Trophoblast cell (in vitro differentiated cells and primary cell): ENCODE measurements at regions not wholly inside any gene's neighbourhood (a gene's known extent, or its start where the extent isn't known, plus 50 kb on each side); places are given as distances from the start of the nearest gene placed in this dataset.

ENCODE experiments used
- DNase-seq, 2 donors: peaks; one replicate each; pipeline ENCODE4 v3.0.0-alpha.2; 2016
- H2AFZ ChIP-seq: 2 replicates; pipeline ENCODE4 v1.6.1; 2013; ENCODE audit warnings: low read length, moderate library complexity, mild to moderate bottlenecking; ENCODE audit not compliant: insufficient read depth, poor library complexity
- H2AK5ac ChIP-seq: 2 replicates; pipeline ENCODE4 v1.6.1; 2013; ENCODE audit warnings: mild to moderate bottlenecking, low read length
- H2BK120ac ChIP-seq: 2 replicates; pipeline ENCODE4 v1.6.1; 2013; ENCODE audit warnings: low read length, mild to moderate bottlenecking, moderate library complexity; ENCODE audit not compliant: insufficient read depth, poor library complexity
- H2BK12ac ChIP-seq: 2 replicates; pipeline ENCODE4 v1.6.1; 2013; ENCODE audit warnings: mild to moderate bottlenecking, low read length, moderate library complexity
- H2BK5ac ChIP-seq: 2 replicates; pipeline ENCODE4 v1.6.1; 2013; ENCODE audit warnings: low read length, low read depth, moderate library complexity, mild to moderate bottlenecking; ENCODE audit not compliant: poor library complexity
- H3K14ac ChIP-seq: 2 replicates; pipeline ENCODE4 v1.6.1; 2013; ENCODE audit warnings: mild to moderate bottlenecking, low read length
- H3K18ac ChIP-seq: 2 replicates; pipeline ENCODE4 v1.6.1; 2013; ENCODE audit warnings: mild to moderate bottlenecking, low read length
- H3K23ac ChIP-seq: 2 replicates; pipeline ENCODE4 v1.6.1; 2013; ENCODE audit warnings: low read length
- H3K27ac ChIP-seq: 2 replicates; pipeline ENCODE4 v1.5.1; 2013; ENCODE audit warnings: low read depth, mild to moderate bottlenecking, inconsistent platforms, low read length, moderate library complexity
- H3K27me3 ChIP-seq: 2 replicates; pipeline ENCODE4 v1.6.1; 2013; ENCODE audit warnings: inconsistent platforms, mild to moderate bottlenecking, low read length, moderate library complexity; ENCODE audit not compliant: insufficient read depth
- H3K36me3 ChIP-seq, 2 experiments: 1 replicate in 1 of 2; 2 replicates in 1 of 2; pipeline ENCODE4 v1.6.1; 2013; ENCODE audit warnings: low read length in 2 of 2, mild to moderate bottlenecking in 2 of 2, moderate library complexity in 1 of 2; ENCODE audit not compliant: insufficient read depth in 2 of 2, control insufficient read depth in 1 of 2
- H3K4ac ChIP-seq: 2 replicates; pipeline ENCODE4 v1.6.1; 2013; ENCODE audit warnings: low read depth, mild to moderate bottlenecking, low read length, moderate library complexity
- H3K4me1 ChIP-seq, 2 experiments: 1 replicate in 1 of 2; 2 replicates in 1 of 2; pipeline ENCODE4 v1.6.1; 2013; ENCODE audit warnings: low read length in 2 of 2, mild to moderate bottlenecking in 2 of 2, moderate library complexity in 1 of 2; ENCODE audit not compliant: insufficient read depth in 2 of 2, control insufficient read depth in 1 of 2
- H3K4me2 ChIP-seq: 2 replicates; pipeline ENCODE4 v1.6.1; 2013; ENCODE audit warnings: inconsistent platforms, mild to moderate bottlenecking, low read length, moderate library complexity
- H3K4me3 ChIP-seq: 2 replicates; pipeline ENCODE4 v1.5.1; 2013; ENCODE audit warnings: mild to moderate bottlenecking, low read depth, low read length, inconsistent platforms
- H3K79me1 ChIP-seq: one replicate; pipeline ENCODE4 v1.6.1; 2013; ENCODE audit warnings: low read length
- H3K79me2 ChIP-seq: 2 replicates; pipeline ENCODE4 v1.6.1; 2013; ENCODE audit warnings: low read length, mild to moderate bottlenecking; ENCODE audit not compliant: control insufficient read depth, insufficient read depth, poor library complexity
- H3K9ac ChIP-seq: 2 replicates; pipeline ENCODE4 v1.6.1; 2013; ENCODE audit warnings: mild to moderate bottlenecking, low read length
- H3K9me3 ChIP-seq: 2 replicates; pipeline ENCODE4 v1.6.1; 2013; ENCODE audit warnings: low read depth, mild to moderate bottlenecking, control low read depth, inconsistent platforms, low read length; ENCODE audit not compliant: insufficient read depth
- H4K12ac ChIP-seq: 2 replicates; pipeline ENCODE4 v1.6.1; 2013; ENCODE audit warnings: low read depth, mild to moderate bottlenecking, low read length, moderate library complexity
- H4K8ac ChIP-seq: 2 replicates; pipeline ENCODE4 v1.6.1; 2013; ENCODE audit warnings: low read depth, mild to moderate bottlenecking, low read length, moderate library complexity
- H4K91ac ChIP-seq: one replicate; pipeline ENCODE4 v1.6.1; 2013; ENCODE audit warnings: low read depth, mild to moderate bottlenecking, low read length, moderate library complexity
- WGBS: extraction: QIAGEN DNeasy Blood & Tissue Kit; methylation state at CpG from one replicate; pipeline ENCODE4 v1.1.7; 2013; ENCODE audit warnings: missing lambda C conversion rate; ENCODE audit not compliant: insufficient read length, insufficient coverage; ENCODE audit errors: extremely low coverage; 5-methylcytosine and 5-hydroxymethylcytosine counted together

DNA sequence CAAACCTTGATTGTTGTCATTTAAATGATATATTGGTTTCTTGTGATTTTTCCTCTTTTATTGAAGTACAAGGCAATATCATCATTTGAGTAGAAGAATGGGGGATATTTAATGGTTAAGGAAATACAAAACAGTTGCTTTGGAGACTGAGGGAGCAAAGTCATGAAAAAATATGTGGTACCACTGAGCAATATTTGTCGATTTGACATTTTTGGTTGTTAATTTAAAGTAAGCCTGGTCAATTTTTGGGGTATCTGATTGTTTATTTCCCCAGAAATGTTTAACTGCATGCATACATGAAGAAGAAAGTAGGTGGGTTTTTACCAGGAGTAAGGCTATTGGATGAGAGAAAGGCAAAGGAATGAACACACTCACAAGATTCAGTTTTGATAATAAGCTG, 556.2 kb downstream of the TRAM1L1 start:
- H2BK12ac ChIP-seq = no peak overlapping the region

DNA sequence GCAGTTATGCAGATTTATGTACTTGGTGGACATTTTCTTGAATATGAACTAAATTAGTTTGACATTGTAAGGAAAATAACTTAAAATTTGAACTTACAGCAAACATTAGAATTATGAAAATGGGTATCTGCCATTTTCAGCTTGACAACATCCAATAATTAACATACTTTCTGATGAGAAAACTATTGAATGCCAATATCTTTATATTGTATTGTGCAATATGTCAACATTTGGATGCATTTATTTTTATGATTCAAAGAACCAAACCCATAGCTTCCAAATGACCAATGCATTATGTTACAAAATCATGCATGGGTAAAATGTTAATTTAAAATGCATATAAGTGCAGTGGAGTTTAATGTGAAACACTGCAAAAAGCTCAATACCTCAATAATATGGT, 562.5 kb downstream of the TRAM1L1 start:
- H3K79me2 ChIP-seq = no peaks in the 10 kb centered on the region
- H2AK5ac ChIP-seq = no peak overlapping the region
- no peaks in the 10 kb centered on the region for H3K27me3 ChIP-seq
- no peak overlapping the region for H2BK12ac ChIP-seq
- H3K27ac ChIP-seq = no peak overlapping the region
- H3K4ac ChIP-seq = no peak overlapping the region
- no peak overlapping the region for H4K12ac ChIP-seq
- H3K14ac ChIP-seq = no peak overlapping the region
- no peak overlapping the region for H4K91ac ChIP-seq
- no peaks in the 10 kb centered on the region for H3K79me1 ChIP-seq
- no peak overlapping the region for H3K9ac ChIP-seq
- H2AFZ ChIP-seq = no peak overlapping the region
- no peak overlapping the region for H4K8ac ChIP-seq
- peaks cover 0 to 3% of the 10 kb centered on the region in 2 experiments for H3K4me1 ChIP-seq
- no peak overlapping the region for H3K23ac ChIP-seq
- H3K9me3 ChIP-seq = no peaks in the 10 kb centered on the region
- no peak overlapping the region for H2BK120ac ChIP-seq
- H3K4me3 ChIP-seq = no peak overlapping the region
- no peak overlapping the region for H2BK5ac ChIP-seq
- no peak overlapping the region for H3K4me2 ChIP-seq
- DNase-seq = no peak
- no peak overlapping the region for H3K18ac ChIP-seq
- no peaks in the 10 kb centered on the region for H3K36me3 ChIP-seq

More for the DNA sequence above, 556.2 kb downstream of the TRAM1L1 start:
- Histone ChIP-seq H2AK5ac (no peak overlapping the region), H3K27ac (no peak overlapping the region), H3K14ac (no peak overlapping the region), H2BK120ac (no peak overlapping the region), H2AFZ (no peak overlapping the region), H3K9me3 (no peaks in the 10 kb centered on the region), H3K79me2 (no peaks in the 10 kb centered on the region), H4K12ac (no peak overlapping the region), H4K91ac (no peak overlapping the region), H3K9ac (no peak overlapping the region), H4K8ac (no peak overlapping the region), H3K4ac (no peak overlapping the region), H3K79me1 (no peaks in the 10 kb centered on the region), H3K36me3 (no peaks in the 10 kb centered on the region), H3K4me2 (no peak overlapping the region), H2BK5ac (no peak overlapping the region), H3K18ac (no peak overlapping the region), H3K27me3 (no peaks in the 10 kb centered on the region), H3K23ac (no peak overlapping the region), H3K4me1 (no peaks in the 10 kb centered on the region), H3K4me3 (no peak overlapping the region)
- WGBS = no CpG with 5 or more reads among the region's 1 CpG
- no peak for DNase-seq

DNA sequence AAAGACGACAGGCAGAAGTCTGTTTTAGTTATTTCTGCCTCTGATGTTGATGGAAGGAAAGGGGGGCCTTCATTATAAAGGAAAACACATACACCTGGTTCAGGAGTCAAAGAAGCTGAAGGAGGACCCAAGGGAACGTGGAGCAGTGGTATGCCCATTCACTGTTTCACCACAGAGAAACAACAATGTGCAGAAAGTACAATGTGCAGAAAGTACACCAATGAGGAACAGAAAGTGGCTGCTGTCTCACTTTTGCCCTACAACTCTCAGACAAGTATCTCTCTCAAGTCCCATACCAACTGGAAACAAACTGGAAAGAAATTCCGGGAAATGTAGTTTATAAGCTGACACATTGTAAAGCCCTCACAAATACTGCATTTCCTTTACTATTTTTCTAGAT, 564.5 kb downstream of the TRAM1L1 start:
- Histone ChIP-seq H3K9me3 (no peaks in the 10 kb centered on the region), H3K4me3 (no peak overlapping the region), H2AK5ac (no peak overlapping the region), H3K14ac (no peak overlapping the region), H2AFZ (no peak overlapping the region), H3K4me2 (no peak overlapping the region), H3K79me1 (no peaks in the 10 kb centered on the region), H3K23ac (no peak overlapping the region), H3K27ac (no peak overlapping the region), H3K4me1 (peaks cover 0 to 3% of the 10 kb centered on the region in 2 experiments), H2BK12ac (no peak overlapping the region), H2BK5ac (no peak overlapping the region), H2BK120ac (no peak overlapping the region), H3K79me2 (no peaks in the 10 kb centered on the region), H3K4ac (no peak overlapping the region), H3K27me3 (no peaks in the 10 kb centered on the region), H3K36me3 (no peaks in the 10 kb centered on the region), H3K18ac (no peak overlapping the region), H4K8ac (no peak overlapping the region), H4K91ac (no peak overlapping the region), H3K9ac (no peak overlapping the region), H4K12ac (no peak overlapping the region)
- WGBS = no CpG with 5 or more reads among the region's 3 CpGs
- no peak for DNase-seq

DNA sequence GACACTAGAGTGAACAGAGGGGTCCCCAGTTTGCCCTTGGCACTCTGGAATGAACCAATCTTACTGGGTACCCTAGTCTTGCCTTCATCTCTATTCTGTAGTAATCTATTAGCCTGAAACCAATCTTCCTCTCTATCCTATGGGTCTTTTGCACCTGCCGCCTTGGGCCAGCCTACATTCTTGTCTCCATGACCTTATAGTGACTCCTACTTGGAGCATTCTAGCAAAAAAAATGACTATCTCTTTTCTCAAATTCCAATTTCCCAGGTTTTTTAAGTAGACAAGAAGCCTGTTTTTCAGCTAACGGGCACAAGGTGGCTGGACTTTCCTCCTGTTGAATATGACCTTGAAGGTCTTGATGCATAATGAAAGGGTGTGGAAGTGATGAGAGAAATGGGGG, 568.7 kb downstream of the TRAM1L1 start:
- H4K12ac ChIP-seq = no peak overlapping the region

More for the DNA sequence above, 568.7 kb downstream of the TRAM1L1 start:
- H3K9me3 ChIP-seq = no peaks in the 10 kb centered on the region
- H4K8ac ChIP-seq = no peak overlapping the region
- no peak overlapping the region for H2BK12ac ChIP-seq
- H3K4ac ChIP-seq = no peak overlapping the region
- H3K4me1 ChIP-seq = peaks cover 0 to 3% of the 10 kb centered on the region in 2 experiments
- no peak overlapping the region for H3K23ac ChIP-seq
- H3K4me2 ChIP-seq = no peak overlapping the region
- H3K79me2 ChIP-seq = no peaks in the 10 kb centered on the region
- H3K14ac ChIP-seq = no peak overlapping the region
- H3K4me3 ChIP-seq = no peak overlapping the region
- DNase-seq = peak; percentile 68 to 80
- no peak overlapping the region for H4K91ac ChIP-seq
- no peak overlapping the region for H2BK120ac ChIP-seq
- H3K27me3 ChIP-seq = no peaks in the 10 kb centered on the region
- no peak overlapping the region for H3K27ac ChIP-seq
- H3K18ac ChIP-seq = no peak overlapping the region
- H2AFZ ChIP-seq = no peak overlapping the region
- no peak overlapping the region for H3K9ac ChIP-seq
- no CpG with 5 or more reads among the region's 2 CpGs for WGBS
- no peak overlapping the region for H2AK5ac ChIP-seq
- peak overlapping the region; percentile 35 for H2BK5ac ChIP-seq
- no peaks in the 10 kb centered on the region for H3K36me3 ChIP-seq
- no peaks in the 10 kb centered on the region for H3K79me1 ChIP-seq
